Effector CD4-positive, alpha-beta T cell (primary cell): ENCODE measurements at regions not wholly inside any gene's neighbourhood (a gene's known extent, or its start where the extent isn't known, plus 50 kb on each side); places are given as distances from the start of the nearest gene placed in this dataset.
"Not testable (repeated sequence)": the region's sequence is repeated elsewhere in the genome, so short reads cannot be mapped to it uniquely, and the experiment has no call there.

Experiments used
- DNase-seq: peaks from one replicate; pipeline ENCODE4 v3.0.0-alpha.2; 2020

DNA sequence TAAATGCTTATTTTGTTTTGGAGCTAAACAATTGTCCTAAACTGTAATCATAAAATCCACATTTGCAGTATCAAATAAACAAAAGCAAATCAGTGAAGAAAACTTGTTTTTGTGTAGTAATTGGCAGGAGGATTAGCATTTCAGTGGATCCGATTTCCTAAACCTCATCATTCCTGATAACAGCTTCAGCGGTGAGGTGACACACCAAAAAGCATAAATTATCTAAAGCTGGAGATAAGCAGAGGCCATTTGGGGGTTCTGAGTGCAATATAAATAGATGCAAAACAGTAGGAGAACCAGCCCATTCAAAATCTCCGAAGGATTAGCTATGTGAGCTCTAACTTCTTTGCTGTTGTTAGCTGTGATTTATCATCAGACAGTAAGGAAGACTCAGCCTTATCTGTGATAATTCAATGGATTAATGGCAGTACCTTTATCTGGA lies 235.8 kb downstream of the EPHA7 start:
- DNase-seq = no peak

DNA sequence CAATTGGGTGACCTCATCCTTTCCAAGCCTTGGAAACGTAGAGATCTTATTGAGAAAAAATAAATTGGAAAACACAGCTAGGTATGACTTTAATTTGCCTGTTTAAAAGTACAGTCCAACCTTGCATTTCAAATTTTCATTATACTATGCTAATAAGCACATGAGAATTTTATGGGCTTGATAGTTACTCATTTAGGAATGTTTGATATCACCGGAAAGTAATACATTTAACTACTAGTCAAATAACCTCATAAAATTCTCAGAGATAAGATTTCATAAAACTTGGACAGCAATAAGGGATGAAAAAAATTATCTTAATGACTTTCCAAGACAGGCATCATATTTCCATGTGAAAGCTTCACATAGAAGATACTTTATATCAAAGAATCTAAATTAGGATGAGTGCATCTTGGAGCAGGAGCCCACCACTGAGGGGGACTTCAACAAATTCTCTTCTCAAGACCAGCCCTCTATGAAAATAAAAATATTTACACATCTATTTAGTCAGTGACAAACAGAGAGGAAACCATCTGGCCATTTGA lies 236.3 kb downstream of the EPHA7 start:
- no peak for DNase-seq

DNA sequence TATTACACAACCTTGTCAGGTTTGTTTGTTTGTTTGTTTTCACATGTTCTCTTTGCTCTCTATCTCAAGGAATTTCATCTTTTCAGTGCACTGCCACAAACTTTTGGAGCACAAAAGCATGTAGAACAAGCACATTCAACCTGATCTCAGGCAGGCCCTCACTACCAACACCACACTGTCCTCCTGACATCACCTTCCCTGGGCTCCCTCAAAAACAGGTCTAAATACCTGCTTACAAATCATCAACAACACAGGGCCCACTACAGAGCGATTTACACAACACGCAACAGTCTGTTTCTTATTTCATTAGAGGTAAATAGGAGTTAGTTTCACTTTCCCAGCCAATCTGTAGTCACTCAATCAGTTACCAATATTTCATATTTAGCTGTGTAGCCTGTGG lies 241.4 kb downstream of the EPHA7 start:
- no peak for DNase-seq

DNA sequence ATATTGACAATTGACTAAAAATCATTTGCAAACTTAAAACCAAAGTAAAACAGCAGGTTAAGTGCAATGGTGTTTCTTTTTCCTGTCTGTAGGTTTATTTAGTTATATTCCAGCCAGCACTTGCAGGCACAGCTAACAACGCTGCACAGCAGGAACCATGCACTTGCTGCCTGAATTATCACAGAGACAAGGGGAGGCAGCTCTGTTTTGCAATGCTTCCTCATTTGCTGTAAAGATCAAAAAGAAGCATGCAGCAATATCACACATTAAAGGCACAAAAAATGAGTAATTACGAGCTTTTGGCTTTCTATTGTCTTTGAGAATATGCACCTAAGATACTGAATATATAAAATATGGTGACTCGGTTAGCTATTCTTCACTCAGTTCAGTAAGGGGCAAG lies 241.9 kb downstream of the EPHA7 start:
- DNase-seq = no peak

DNA sequence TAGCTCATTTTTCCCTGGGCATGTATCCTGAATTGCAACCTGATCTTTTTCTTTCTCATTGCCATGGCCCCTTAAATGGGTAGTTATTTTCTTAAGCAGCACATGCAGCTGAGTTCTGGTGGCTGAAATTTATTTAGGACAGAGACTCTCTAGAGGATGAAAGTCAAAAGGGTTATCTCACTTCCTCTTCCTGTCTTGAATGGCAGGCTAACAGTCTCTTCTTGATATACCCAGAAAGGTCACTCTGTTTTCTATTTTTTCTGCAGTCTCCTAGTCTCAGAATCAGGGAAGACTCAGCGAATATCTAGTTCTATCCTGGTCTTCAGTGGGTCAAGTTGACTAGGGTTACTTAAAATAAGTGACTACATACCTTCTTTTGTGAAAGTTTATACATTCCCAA lies 243.3 kb downstream of the EPHA7 start:
- DNase-seq = no peak

DNA sequence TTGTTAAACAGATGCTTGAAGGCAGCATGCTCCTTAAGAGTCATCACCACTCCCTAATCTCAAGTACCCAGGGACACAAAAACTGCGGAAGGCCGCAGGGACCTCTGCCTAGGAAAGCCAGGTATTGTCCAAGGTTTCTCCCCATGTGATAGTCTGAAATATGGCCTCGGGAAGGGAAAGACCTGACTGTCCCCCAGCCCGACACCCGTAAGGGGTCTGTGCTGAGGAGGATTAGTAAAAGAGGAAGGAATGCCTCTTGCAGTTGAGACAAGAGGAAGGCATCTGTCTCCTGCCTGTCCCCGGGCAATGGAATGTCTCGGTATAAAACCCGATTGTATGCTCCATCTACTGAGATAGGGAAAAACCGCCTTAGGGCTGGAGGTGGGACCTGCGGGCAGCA lies 245.8 kb downstream of the EPHA7 start:
- not testable (repeated sequence) for DNase-seq

DNA sequence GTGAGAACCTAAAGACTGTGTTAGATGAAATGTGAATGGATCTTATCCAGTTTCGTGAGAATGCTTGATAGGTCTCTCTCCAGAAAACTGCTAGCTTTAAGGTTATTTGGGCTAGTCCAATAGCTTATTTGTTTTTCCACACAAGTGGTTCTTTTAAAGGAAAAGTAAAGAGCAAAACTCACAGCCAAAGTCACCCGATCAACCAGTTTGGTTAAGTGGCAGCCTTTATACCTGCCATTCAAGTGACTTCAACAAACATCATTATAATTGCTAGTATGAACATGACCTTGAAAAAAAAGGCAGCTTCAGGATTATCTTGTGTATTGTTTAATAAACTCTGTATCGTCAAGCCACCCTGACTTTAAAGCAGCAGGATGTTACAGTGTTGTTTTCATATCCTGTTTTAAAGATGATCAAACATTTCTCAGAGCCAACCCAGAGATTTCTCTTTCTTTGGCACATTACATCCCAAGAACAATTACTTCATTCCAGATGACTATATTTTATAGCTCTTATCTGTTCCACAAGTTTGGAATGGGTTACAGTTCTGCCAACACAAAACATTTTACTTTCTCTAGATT lies 253.4 kb downstream of the EPHA7 start:
- DNase-seq = no peak

DNA sequence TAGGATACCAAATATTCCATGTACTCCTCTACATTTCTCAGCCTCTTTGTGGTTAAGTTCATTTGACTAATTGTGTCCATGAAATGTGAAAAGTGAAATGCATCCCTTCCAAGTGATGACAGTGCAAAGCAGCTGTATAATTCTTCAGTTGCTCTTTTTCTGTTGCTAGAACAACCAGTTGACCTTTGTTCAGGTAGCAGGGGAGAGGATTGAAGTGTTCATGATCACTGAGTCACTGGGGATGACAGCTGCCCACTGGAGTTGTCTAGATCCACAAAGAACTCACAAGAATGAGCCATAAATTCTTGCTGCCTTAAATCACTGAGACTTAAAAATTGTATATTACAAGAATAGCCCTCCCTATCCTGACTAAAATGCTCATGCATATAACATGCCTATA lies 254.6 kb downstream of the EPHA7 start:
- DNase-seq = no peak

DNA sequence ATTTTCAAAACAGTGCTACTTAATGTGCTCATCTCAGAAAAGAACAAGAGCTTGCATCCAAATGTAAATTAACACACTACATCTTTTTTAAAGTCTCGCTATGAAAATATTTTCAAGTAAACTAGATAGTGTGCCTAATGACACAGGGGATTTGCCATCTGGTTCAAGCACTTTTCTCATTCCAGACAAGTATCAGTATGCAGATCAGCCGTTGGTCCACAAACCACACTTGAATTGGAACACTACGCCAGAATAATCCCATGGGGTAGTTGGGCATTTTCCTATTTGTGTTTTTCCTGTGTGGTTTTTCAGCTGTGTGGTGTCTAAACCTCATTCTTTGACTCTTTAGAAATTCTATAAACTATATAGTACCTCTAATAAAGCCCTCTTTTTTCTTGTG lies 256.2 kb downstream of the EPHA7 start:
- DNase-seq = no peak

DNA sequence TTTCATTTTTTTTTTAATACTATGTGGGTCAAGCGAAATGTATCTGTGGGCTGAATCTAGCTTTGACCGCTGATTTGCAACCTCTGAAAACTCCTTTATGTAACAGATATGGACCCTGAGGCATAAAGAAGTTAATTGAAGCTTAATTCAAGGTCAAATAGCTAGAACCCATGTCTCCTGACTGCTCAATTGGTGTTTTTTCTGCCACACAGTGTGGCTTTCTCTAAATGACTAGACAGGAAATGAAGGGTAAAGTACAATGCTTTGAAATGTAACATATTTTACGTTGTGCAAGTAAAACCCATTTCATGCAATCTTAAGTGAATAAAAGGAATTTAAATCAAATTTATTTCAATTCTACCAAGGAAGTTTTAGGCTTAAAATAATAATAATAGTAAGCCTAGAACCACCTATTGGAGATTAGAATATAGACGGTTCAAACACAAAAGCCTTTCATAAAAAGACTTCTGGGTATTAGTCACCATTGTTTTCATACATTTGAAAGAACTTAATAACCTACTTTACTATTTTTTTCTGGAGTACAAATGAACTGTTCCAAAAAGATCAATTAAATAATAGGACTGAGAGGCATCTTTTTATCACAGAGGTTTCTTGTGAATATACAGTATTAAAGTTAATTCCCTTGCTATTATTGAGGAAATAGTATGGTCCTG lies 279.8 kb downstream of the EPHA7 start:
- DNase-seq = no peak

DNA sequence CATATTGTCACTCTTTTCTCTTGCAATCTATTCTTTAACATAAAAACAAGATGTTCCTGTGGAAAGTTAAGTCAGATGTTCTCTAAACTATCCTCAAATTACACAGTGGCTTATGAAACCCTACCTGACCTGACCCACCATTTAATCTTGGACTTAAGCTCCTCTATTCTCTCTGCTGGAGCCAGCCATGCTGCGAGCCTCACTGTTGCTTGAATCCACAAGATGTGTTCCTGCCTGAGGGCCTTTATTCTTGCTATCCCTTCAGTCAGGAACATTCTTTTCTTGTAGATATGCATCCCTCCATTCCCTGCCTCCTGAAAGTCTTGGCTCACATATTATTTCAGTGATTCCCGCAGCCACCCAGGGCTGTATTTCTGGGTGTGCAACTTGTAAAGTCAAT lies 283.2 kb downstream of the EPHA7 start:
- no peak for DNase-seq

DNA sequence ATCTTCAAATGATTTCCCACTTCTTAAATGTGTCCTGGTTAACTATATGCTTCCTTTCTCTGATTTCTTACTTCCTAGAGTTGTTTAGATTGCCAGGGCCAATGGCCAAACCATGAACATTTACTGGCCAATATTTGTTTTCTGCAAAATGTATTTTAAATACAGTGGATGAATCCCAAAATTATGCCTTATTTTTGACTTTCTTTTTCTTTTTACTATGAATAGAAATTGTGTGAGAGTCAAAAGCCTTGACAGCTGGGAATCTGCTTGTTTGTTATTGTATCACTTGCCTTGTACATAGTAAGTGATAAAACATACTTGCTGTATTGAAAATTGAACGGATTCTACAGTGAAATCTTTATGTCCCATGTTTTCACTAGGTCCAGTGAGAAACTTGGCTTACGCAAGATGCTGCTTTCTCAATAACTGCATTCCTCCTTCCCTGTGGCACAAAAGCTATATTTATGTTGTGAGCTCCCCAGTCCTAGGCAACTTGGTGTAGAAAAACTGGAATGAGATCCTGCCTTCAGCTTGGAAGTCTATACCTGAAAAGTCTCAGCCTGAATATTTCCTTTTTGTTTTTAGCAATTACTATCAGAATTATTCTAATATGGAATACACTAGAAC lies 295.2 kb downstream of the EPHA7 start:
- DNase-seq = no peak

DNA sequence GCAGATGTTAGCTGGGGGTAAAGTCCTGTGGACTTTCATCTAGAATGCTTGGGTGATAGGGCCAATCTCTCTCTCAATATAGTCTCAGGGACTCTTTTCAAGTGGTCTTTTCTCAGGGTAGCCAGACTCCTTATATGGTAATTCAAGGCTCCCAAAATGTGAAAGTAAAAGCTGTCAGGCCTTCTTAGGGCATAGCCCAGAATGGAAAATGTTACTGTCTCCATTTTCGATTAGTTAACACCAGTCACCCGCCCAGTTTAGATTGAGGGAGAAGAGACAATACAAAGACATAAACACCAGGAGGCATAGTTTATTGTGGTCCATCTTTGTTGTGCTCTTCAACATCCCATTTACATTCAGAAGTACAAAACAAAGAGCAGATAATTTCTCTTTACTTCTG lies 295.8 kb downstream of the EPHA7 start:
- no peak for DNase-seq

DNA sequence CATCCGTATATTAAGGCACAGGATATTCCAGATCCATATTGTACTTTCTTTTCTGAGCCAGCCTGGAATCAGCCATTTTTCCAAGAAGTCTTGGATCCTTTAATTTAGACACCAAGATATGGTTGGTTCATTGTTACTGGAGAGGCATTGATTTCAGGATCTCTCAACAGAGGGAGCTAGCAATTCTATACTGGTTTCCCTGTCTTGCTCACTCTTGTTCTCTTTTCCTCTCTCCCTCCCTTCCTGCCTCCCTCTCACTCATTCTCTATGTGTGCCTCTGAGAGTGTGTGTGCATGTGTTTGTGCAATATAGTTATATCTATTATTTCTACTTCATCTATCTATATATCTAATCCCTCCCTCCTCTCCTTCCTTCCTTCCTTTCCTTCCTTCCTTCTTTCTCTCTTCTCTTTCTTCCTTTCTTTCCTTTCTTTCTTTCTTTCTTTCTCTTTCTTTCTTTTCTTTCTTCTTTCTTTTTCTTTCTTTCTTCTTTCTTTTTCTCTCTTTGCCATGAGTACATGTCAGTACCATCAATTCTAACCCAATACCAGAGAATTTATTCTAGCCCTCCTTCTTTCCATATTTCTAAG lies 299.1 kb downstream of the EPHA7 start:
- no peak for DNase-seq

DNA sequence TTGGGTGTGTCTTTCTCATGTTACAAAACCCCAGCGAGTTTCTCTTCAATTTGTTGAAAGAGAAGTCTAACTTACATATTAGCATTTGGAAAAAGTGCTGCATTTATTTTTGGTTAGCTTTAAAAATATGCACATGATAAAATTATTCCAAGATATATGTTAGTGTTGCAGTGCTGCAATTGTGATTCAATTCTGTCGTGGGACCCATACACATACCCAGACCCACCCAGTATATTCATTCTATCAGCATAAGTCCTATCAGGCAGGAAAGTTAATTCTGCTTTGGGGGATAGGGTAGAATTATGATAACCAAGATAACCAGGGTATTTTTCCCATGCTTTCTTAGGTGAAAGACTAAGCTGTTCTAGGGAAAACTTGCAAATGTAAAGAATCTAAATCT lies 313.5 kb downstream of the EPHA7 start:
- DNase-seq = no peak

DNA sequence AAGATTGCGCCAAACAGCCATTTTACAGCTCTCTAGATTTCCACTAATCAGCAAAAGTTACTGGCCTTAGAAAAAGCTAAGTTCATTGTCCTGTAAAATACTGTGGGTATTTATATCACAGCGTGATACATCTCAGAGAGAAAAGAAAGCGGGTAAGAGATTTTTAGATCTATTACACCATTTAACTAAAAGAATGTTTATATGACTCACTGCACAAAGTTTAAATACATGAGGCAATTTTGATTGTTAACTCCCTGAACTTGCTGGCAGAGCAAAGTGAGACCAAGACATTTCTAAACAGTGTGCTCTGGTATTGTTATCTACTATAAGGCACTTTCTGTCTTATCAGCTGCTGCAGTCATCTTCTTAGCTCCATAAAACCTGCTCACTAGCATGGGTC lies 314.3 kb downstream of the EPHA7 start:
- no peak for DNase-seq

DNA sequence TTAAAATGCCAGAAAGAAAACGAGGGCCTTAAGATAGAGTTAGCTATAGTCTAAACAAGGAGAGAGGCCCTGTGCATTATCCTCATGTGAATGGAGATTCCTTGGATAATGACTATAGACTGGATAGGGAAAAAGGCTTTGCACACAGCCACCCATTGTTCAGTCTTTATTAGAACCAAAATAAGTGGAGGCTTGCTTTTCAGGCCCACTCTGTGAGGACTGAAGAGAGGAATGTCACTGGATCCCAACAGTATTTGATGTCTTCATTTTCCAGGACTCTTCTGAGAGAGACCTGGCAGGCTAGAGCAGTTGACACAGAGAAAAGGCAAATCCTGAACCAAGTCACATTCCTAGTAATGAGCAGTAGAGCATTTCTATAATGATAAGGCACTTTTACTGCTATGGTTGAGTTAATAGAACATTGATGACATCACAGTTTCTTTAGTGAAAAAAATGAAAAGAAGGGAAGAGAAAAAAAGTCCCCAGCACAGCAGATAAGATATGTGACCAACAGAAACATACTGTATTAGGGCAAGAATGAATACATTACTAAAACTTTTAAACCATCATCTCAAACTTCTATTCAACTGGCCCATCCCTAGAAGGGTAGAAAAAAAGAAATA lies 315.1 kb downstream of the EPHA7 start:
- no peak for DNase-seq

DNA sequence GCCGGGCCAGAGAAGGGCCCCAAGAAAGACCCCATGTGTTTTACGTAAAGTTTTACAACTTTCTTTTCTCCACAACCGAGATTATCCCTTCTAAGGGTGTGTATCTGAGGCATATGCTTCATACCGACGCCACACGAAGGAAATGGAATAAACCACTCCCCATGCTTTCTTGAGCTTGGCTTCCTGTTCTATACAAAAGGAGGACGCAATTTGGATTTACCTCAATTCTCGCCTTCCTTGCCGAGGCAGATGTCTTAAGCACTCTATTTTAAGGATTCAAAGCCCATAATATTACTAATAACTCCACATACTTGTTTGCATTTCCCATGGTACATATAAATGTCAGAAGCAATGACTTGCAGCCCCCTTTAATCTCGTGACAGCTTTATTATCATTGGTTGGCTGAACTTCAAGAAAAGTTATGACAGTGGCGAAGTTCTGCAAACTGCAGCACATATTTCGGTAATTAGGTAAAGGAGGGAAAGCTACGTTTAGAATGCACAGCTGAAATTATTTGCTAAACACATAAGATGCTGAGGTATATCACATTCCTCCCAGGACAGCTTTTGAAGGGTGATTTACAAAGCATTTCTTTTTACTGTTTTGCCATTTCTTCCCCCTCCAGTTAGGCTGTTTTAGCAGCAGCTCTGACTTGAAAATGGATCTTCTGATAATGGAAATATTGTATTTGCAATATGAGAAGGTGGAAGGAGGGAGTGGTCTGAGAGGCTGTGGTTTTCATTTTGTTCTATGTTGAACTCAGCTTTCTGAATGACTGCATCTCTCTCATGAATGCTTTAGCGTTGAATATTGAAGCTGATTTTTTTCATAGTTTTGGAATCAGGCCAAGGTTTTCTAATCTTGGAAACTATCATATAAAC lies 330.5 kb downstream of the EPHA7 start:
- DNase-seq = no peak

DNA sequence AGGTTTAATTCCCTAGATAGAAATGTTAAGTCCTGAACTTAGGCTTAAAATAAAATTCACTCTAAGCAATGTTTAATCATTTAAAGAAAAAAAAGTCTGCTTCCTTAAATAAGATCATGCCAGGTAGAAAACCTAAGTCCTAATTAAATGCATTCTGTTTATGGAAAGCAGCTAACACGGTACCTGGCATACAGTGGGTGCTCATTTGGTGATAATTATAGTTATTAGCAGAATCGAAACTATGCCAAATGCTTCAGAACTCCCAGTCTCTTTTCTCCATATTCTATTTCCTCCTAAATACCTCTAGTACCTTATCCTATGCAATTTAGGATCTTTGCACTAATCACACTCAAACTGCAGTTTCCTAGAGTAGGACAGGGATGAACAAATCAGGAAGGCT lies 331.8 kb downstream of the EPHA7 start:
- no peak for DNase-seq

DNA sequence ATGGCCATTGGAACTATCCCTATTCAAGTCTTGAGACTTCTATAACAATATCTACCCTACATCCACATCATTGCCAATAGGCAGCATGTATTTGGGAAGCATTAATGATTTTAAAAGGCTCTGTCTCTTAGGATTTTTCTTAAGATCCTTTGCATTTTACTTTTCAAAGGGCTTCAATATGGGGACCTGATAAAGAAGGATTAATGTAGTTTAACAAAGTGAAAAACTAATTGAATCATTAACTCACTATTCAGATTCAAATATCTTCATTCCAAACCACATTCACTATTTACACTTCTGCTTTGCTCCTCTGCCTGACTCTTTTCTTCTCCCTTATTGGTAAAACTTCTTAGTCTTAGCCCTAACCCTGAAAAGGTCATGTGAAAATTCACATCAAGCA lies 333.0 kb downstream of the EPHA7 start:
- DNase-seq = no peak

DNA sequence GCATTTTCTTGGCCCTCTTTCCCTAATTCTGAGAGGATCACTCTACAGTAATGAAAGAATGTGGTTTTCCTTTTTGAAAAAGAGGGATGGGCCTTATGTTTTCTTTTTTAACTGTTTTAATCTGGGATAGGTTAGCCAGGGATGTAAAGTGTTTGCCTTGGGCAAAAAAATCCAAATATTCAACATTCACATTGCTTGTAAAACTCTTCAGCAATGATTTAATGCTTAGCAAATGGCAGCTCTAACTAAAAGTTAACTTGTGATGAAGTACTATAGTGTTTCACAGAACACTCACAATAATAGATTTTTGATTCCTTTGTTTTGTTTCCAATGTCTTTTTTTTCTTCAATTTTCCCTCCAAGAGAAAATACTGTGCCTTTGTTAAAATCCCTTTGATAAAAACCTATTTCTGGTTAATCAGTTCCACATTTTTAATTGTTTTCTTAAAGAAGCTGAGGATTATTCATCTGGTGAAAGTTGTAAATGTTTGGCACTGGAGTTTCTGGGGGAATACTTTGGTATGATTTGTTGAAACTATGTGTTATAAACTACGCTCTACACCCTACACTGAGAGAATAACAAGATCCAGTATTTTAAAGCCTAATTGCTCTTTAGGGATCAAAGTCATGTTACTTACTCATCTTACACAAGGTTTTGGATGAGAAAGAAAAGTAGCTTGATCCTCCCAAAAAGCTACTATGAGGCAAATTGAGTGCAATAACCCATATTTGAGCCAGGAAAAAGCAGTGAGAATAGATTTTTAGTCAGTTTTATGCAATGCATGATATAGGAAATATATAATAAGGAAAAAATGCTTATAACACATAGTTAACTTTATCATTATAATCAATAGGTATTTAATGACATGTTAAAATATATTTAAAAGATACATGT lies 335.8 kb downstream of the EPHA7 start:
- no peak for DNase-seq
